PC-3 (cell line): ENCODE measurements at regions not wholly inside any gene's neighbourhood (a gene's known extent, or its start where the extent isn't known, plus 50 kb on each side); places are given as distances from the start of the nearest gene placed in this dataset.

ENCODE experiments used
- CTCF ChIP-seq: fragments of 300-600 bp; sonication (generic); conservative IDR thresholded peaks from 2 replicates; pipeline ENCODE4 v1.5.1; 2017; ENCODE audit warnings: antibody characterized with exemption, low read depth, mild to moderate bottlenecking, low read length
- EZH2 ChIP-seq: fragments of 300-600 bp; sonication (generic); IDR thresholded peaks from one replicate; pipeline ENCODE4 v1.6.1; 2017; ENCODE audit warnings: antibody characterized with exemption, mild to moderate bottlenecking, low read length; ENCODE audit not compliant: unreplicated experiment

DNA sequence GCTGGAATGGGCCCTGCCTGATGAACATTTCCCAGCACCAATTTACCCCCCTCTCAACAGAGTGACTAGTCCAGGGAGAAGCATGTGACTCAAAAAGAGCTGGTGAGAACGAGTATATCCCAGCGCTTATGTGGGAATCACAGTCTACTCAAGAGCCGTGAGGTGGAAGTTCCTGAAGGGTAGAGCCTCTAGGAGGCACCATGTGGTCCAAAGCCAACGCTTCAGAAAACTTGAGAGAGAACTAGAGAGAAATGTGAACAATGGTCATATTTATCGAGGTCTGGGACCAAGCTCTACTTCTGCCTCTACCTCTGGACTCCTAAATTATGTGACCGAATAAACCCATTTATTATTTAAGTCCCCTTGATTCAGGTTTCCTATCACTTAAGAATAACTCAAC, 111.0 kb upstream of the RAP2B start:
- TF ChIP-seq CTCF (0 out of 2 replicates have a peak, but pooled peaks have one; percentile 12), EZH2 (no peak)
